ENCODE measurements at regions not wholly inside any gene's neighbourhood (a gene's known extent, or its start where the extent isn't known, plus 50 kb on each side); places are given as distances from the start of the nearest gene placed in this dataset.

GRCh38 chr2:15773204-15773603, 167.1 kb upstream of the MYCN start:
- DNase-seq (ENCODE audit: low read depth): no peak
- no peak overlapping the region for H3K4me3 ChIP-seq (ENCODE audit: low read length)
- TF ChIP-seq CTCF (conservative IDR thresholded peaks at IDR 0.05; ENCODE audit: low read length): no peak

GRCh38 chr2:15773846-15774245, 166.5 kb upstream of the MYCN start:
- DNase-seq (ENCODE audit: low read depth): no peak
- H3K4me3 ChIP-seq (ENCODE audit: low read length): no peak overlapping the region
- TF ChIP-seq CTCF (conservative IDR thresholded peaks at IDR 0.05; ENCODE audit: low read length): no peak

GRCh38 chr2:15775753-15776628, 164.4 kb upstream of the MYCN start:
- no peak overlapping the region for H3K4me3 ChIP-seq (ENCODE audit: low read length)
- no peak for TF ChIP-seq CTCF (conservative IDR thresholded peaks at IDR 0.05; ENCODE audit: low read length)
- DNase-seq (ENCODE audit: low read depth): no peak

GRCh38 chr2:15776629-15776919, 163.8 kb upstream of the MYCN start:
- TF ChIP-seq CTCF (conservative IDR thresholded peaks at IDR 0.05; ENCODE audit: low read length): no peak
- DNase-seq (ENCODE audit: low read depth): no peak
- no peak overlapping the region for H3K4me3 ChIP-seq (ENCODE audit: low read length)

GRCh38 chr2:15776992-15777702, 163.2 kb upstream of the MYCN start:
- no peak for TF ChIP-seq CTCF (conservative IDR thresholded peaks at IDR 0.05; ENCODE audit: low read length)
- H3K4me3 ChIP-seq (ENCODE audit: low read length): no peak overlapping the region
- no peak for DNase-seq (ENCODE audit: low read depth)

GRCh38 chr2:15777795-15778371, 162.5 kb upstream of the MYCN start:
- no peak for DNase-seq (ENCODE audit: low read depth)
- TF ChIP-seq CTCF (conservative IDR thresholded peaks at IDR 0.05; ENCODE audit: low read length): no peak

More at GRCh38 chr2:15777795-15778371, 162.5 kb upstream of the MYCN start:
- H3K4me3 ChIP-seq (ENCODE audit: low read length): no peak overlapping the region

All from AG10803 (cell line).